Esophagus squamous epithelium (tissue), 4 donors: ENCODE measurements at regions not wholly inside any gene's neighbourhood (a gene's known extent, or its start where the extent isn't known, plus 50 kb on each side); places are given as distances from the start of the nearest gene placed in this dataset.

Source experiments
- CTCF ChIP-seq, 6 experiments: fragments of 450-650 bp in 4 of 6; fragments of 200-600 bp in 2 of 6; sonication (generic) in 2 of 6; IDR thresholded peaks; one replicate each; pipeline ENCODE4 v1.5.1; 2016 to 2019; ENCODE audit warnings: antibody characterized with exemption in 6 of 6, mild to moderate bottlenecking in 4 of 6, moderate library complexity in 4 of 6
- POLR2A ChIP-seq, 4 donors: fragments of 450-650 bp; IDR thresholded peaks; one replicate each; pipeline ENCODE4 v1.6.1; 2017; ENCODE audit warnings: antibody characterized with exemption in 4 of 4, mild to moderate bottlenecking in 4 of 4, moderate library complexity in 3 of 4

- no peak for TF ChIP-seq POLR2A (IDR thresholded peaks at IDR 0.05)
- no peak for TF ChIP-seq CTCF (IDR thresholded peaks at IDR 0.05)
Measured at GRCh38 chr7:89989454-89989853, 164.8 kb upstream of the STEAP1 start.
